ENCODE measurements at regions not wholly inside any gene's neighbourhood (a gene's known extent, or its start where the extent isn't known, plus 50 kb on each side); places are given as distances from the start of the nearest gene placed in this dataset.
"Not testable (repeated sequence)": the region's sequence is repeated elsewhere in the genome, so short reads cannot be mapped to it uniquely, and the experiment has no call there.

DNA sequence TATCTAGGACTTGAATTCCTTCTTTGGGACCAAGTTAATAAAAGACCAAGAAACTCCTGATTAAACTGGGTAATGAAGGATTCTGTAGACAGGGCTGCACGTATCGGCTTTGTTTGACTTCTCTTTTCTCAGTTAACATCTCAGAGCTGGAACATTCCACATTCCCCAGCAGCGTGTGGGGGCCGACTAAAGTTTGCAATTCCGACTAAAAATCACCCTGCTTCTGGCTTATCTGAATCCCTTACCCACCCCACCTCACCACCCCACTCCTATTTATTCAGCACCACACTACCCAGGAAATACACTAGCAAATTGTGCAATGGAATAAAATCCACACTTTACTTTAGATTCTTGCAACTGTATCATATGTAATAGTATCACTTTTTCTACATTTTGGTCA, 87.1 kb downstream of the EOMES start:
- TF ChIP-seq POLR2A (IDR thresholded peaks at IDR 0.05), result not testable (repeated sequence)
- TF ChIP-seq, protein P1, sequence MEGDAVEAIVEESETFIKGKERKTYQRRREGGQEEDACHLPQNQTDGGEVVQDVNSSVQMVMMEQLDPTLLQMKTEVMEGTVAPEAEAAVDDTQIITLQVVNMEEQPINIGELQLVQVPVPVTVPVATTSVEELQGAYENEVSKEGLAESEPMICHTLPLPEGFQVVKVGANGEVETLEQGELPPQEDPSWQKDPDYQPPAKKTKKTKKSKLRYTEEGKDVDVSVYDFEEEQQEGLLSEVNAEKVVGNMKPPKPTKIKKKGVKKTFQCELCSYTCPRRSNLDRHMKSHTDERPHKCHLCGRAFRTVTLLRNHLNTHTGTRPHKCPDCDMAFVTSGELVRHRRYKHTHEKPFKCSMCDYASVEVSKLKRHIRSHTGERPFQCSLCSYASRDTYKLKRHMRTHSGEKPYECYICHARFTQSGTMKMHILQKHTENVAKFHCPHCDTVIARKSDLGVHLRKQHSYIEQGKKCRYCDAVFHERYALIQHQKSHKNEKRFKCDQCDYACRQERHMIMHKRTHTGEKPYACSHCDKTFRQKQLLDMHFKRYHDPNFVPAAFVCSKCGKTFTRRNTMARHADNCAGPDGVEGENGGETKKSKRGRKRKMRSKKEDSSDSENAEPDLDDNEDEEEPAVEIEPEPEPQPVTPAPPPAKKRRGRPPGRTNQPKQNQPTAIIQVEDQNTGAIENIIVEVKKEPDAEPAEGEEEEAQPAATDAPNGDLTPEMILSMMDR (IDR thresholded peaks at IDR 0.05), result not testable (repeated sequence)
